Tibial artery (tissue), 4 donors: ENCODE measurements at regions not wholly inside any gene's neighbourhood (a gene's known extent, or its start where the extent isn't known, plus 50 kb on each side); places are given as distances from the start of the nearest gene placed in this dataset.

ENCODE experiments used
- DNase-seq, 2 donors: peaks; one replicate each; pipeline ENCODE4 v3.0.0-alpha.2; 2019
- H3K27ac ChIP-seq, 2 donors: fragments of 200-600 bp; sonication (generic) in 1 of 2; 1 replicate in 1 of 2; 2 replicates in 1 of 2; pipeline ENCODE4 v1.5.1; 2018 to 2019; ENCODE audit warnings: mild to moderate bottlenecking in 1 of 2
- H3K27me3 ChIP-seq, 2 donors: fragments of 200-600 bp; sonication (generic) in 1 of 2; one replicate each; pipeline versions ENCODE4 v1.5.1 to v1.6.0; 2016 to 2019
- H3K36me3 ChIP-seq, 3 donors: fragments of 200-600 bp; sonication (generic) in 2 of 3; one replicate each; pipeline ENCODE4 v1.5.1; 2016 to 2019; ENCODE audit warnings: mild to moderate bottlenecking in 2 of 3
- H3K4me1 ChIP-seq, 4 donors: fragments of 200-600 bp; sonication (generic) in 2 of 4; 1 replicate in 3 of 4; 2 replicates in 1 of 4; pipeline ENCODE4 v1.5.1; 2016 to 2019
- H3K4me3 ChIP-seq, 2 donors: fragments of 200-600 bp; sonication (generic) in 1 of 2; 1 replicate in 1 of 2; 2 replicates in 1 of 2; pipeline ENCODE4 v1.5.1; 2018 to 2019; ENCODE audit warnings: mild to moderate bottlenecking in 2 of 2
- H3K9me3 ChIP-seq, 3 donors: fragments of 200-600 bp; sonication (generic) in 1 of 3; one replicate each; pipeline ENCODE4 v1.5.1; 2016 to 2019
- CTCF ChIP-seq, 2 experiments: fragments of 200-600 bp in 1 of 2; fragments of 450-650 bp in 1 of 2; IDR thresholded peaks; one replicate each; pipeline ENCODE4 v1.5.1; 2017 to 2019; ENCODE audit warnings: antibody characterized with exemption in 2 of 2, mild to moderate bottlenecking in 1 of 2, moderate library complexity in 1 of 2
- intact Hi-C: fragments of 100-400 bp; cut with DNase I; formaldehyde crosslinking; loops from one replicate; pipeline ENCODE4 v1.15.0; 2023; ENCODE audit warnings: low total_unique reads

GRCh38 chr21:18711662-18712061 is 308.1 kb upstream of the TMPRSS15 start:
- no peak overlapping the region for H3K4me3 ChIP-seq
- TF ChIP-seq CTCF (IDR thresholded peaks at IDR 0.05) = no peak

DNA sequence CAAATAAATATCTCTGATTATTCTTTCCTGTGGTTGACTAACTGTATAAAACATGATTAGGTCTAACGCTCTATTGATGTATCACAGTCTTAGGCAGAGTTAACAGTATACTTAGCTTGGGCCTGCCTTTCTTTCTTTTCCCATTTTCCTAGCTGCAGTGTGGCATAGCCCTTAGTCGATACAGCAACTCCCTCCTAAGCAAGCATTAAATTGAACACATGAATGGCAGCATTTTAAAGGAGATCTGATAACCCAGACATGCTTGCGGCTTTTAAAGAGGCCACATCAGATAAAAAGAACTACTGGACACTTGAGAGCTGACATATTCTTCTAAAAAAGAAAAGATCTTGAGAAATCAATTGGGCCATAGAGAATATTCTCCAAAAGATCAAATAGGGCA is 312.0 kb upstream of the TMPRSS15 start:
- no peaks in the 10 kb centered on the region for H3K4me1 ChIP-seq
- no peaks in the 10 kb centered on the region for H3K27me3 ChIP-seq
- H3K36me3 ChIP-seq = no peaks in the 10 kb centered on the region
- H3K27ac ChIP-seq = no peak overlapping the region
- peaks cover 0 to 7% (median 6%) of the 10 kb centered on the region in 3 donors for H3K9me3 ChIP-seq
- H3K4me3 ChIP-seq = no peak overlapping the region
- intact Hi-C loops = no loop called here
- DNase-seq = no peak
- TF ChIP-seq CTCF (IDR thresholded peaks at IDR 0.05) = no peak

More at GRCh38 chr21:18711662-18712061, 308.1 kb upstream of the TMPRSS15 start:
- intact Hi-C loops = no loop called here
- Histone ChIP-seq H3K9me3 (peaks cover 0 to 7% (median 6%) of the 10 kb centered on the region in 3 donors), H3K4me1 (no peaks in the 10 kb centered on the region), H3K27ac (no peak overlapping the region), H3K36me3 (no peaks in the 10 kb centered on the region), H3K27me3 (no peaks in the 10 kb centered on the region)
- no peak for DNase-seq

GRCh38 chr21:18716578-18717138 is 313.1 kb upstream of the TMPRSS15 start:
- no peak overlapping the region for H3K4me3 ChIP-seq
- no peaks in the 10 kb centered on the region for H3K4me1 ChIP-seq
- peaks cover 0 to 7% (median 2%) of the 10 kb centered on the region in 3 donors for H3K9me3 ChIP-seq
- H3K27ac ChIP-seq = no peak overlapping the region
- H3K27me3 ChIP-seq = no peaks in the 10 kb centered on the region
- H3K36me3 ChIP-seq = no peaks in the 10 kb centered on the region
- DNase-seq = no peak
- intact Hi-C loops = no loop called here
- TF ChIP-seq CTCF (IDR thresholded peaks at IDR 0.05) = no peak

DNA sequence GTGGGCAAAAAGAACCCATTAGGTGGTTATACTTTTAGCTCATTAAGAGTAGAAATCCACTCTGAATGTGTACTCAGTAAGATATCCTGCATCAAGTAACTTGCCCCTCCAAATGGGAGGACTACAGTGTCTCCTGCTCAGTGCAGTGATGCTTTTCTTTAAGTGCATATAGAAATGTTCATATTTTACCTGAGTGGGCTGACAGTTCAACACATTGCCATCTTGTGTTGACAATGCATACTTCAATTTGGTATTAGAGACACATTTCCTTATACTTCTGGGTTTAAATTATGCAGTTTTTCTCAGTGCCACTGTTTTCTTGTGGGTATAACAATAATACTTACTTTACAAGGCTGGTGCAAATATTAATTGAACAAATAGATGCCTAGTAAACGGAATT is 318.6 kb upstream of the TMPRSS15 start:
- Histone ChIP-seq H3K27me3 (no peaks in the 10 kb centered on the region), H3K4me3 (no peak overlapping the region), H3K36me3 (no peaks in the 10 kb centered on the region), H3K9me3 (no peaks in the 10 kb centered on the region), H3K27ac (no peak overlapping the region), H3K4me1 (no peaks in the 10 kb centered on the region)
- DNase-seq = no peak
- intact Hi-C loops = no loop called here
- TF ChIP-seq CTCF (IDR thresholded peaks at IDR 0.05) = no peak

GRCh38 chr21:18723171-18723570 is 319.6 kb upstream of the TMPRSS15 start:
- DNase-seq = no peak
- Histone ChIP-seq H3K36me3 (no peaks in the 10 kb centered on the region), H3K27me3 (no peaks in the 10 kb centered on the region), H3K9me3 (no peaks in the 10 kb centered on the region), H3K4me1 (no peaks in the 10 kb centered on the region), H3K27ac (no peak overlapping the region), H3K4me3 (no peak overlapping the region)
- TF ChIP-seq CTCF (IDR thresholded peaks at IDR 0.05) = no peak
- intact Hi-C loops = no loop called here

GRCh38 chr21:18725653-18726052 is 322.1 kb upstream of the TMPRSS15 start:
- H3K4me3 ChIP-seq = no peak overlapping the region
- intact Hi-C loops = no loop called here
- TF ChIP-seq CTCF (IDR thresholded peaks at IDR 0.05) = no peak

More at GRCh38 chr21:18725653-18726052, 322.1 kb upstream of the TMPRSS15 start:
- no peaks in the 10 kb centered on the region for H3K36me3 ChIP-seq
- no peaks in the 10 kb centered on the region for H3K9me3 ChIP-seq
- H3K27me3 ChIP-seq = no peaks in the 10 kb centered on the region
- no peaks in the 10 kb centered on the region for H3K4me1 ChIP-seq
- no peak overlapping the region for H3K27ac ChIP-seq
- no peak for DNase-seq
